MCF 10A (cell line): ENCODE measurements at regions not wholly inside any gene's neighbourhood (a gene's known extent, or its start where the extent isn't known, plus 50 kb on each side); places are given as distances from the start of the nearest gene placed in this dataset.
A peak's percentile ranks its signal among the peaks of the same experiment; 100 is the strongest.

Source experiments
- BruUV-seq: library from RNA; stranded (reverse); fragments of 400-500 nt; replicated peaks from 2 replicates; lab custom pipeline; 2021; lab: Mats Ljungman, UMichigan
- CTCF ChIA-PET: fragments of 300-600 bp; sonication (Branson Sonifier 250); formaldehyde crosslinking; extraction: SDS; loops from one replicate; lab custom pipeline; 2021; ENCODE audit warnings: antibody characterized with exemption, inconsistent platforms; lab: Yijun Ruan, JAX
- POLR2A ChIA-PET: fragments of 300-600, 350-650 bp; sonication (Branson Sonifier 250); formaldehyde crosslinking; extraction: SDS; loops from one replicate; lab custom pipeline; 2020; ENCODE audit warnings: antibody characterized with exemption, inconsistent platforms; lab: Yijun Ruan, JAX
- DNase-seq: peaks from one replicate; pipeline ENCODE4 v3.0.0-alpha.2; 2018; ENCODE audit not compliant: unreplicated experiment
- H3K27ac Mint-ChIP-seq: one replicate; pipeline ENCODE4 v1.8.0; 2022; ENCODE audit warnings: mild to moderate bottlenecking, low read depth, mixed read lengths; ENCODE audit not compliant: unreplicated experiment
- H3K27me3 Mint-ChIP-seq: one replicate; pipeline ENCODE4 v1.8.0; 2022; ENCODE audit warnings: mixed read lengths; ENCODE audit not compliant: insufficient read depth, unreplicated experiment
- H3K36me3 Mint-ChIP-seq: one replicate; pipeline ENCODE4 v1.8.0; 2022; ENCODE audit warnings: mild to moderate bottlenecking, moderate library complexity, mixed read lengths; ENCODE audit not compliant: insufficient read depth, unreplicated experiment
- H3K4me1 Mint-ChIP-seq: one replicate; pipeline ENCODE4 v1.8.0; 2022; ENCODE audit warnings: mixed read lengths; ENCODE audit not compliant: insufficient read depth, unreplicated experiment
- H3K4me3 Mint-ChIP-seq: one replicate; pipeline ENCODE4 v1.8.0; 2022; ENCODE audit warnings: mild to moderate bottlenecking, moderate library complexity, mixed read lengths; ENCODE audit not compliant: unreplicated experiment
- H3K9me3 Mint-ChIP-seq: one replicate; pipeline ENCODE4 v1.8.0; 2022; ENCODE audit warnings: mixed read lengths; ENCODE audit not compliant: unreplicated experiment
- intact Hi-C: fragments of 100-400 bp; cut with micrococcal nuclease; formaldehyde crosslinking; loops from 2 replicates; pipeline ENCODE4 v1.14.1; 2022
- TF ChIP-seq, protein P1 (sequence below): fragments of 200-600 bp; IDR thresholded peaks from one replicate; pipeline ENCODE4 v1.8.0; 2022; ENCODE audit warnings: antibody characterized with exemption, mild to moderate bottlenecking; ENCODE audit not compliant: unreplicated experiment

DNA sequence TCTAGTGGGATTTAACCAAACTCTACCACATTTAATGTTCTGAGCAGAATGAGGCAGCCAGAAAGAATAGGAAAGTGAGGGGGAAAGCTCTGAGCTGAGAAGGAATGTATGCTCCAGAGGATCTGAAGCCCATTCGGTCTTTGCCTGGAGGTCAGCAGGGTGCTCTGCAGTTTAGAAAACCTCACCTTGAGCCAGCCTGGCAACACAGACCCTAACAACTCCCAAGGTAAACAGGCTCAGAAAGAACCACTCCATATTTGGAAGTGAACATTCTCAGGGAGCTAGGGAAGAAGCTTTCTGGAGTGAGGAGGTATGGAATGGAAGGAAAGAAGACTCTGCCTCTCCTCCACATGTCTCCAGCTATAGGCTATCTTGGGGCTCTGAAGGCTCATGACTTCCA is 398.8 kb downstream of the SEC16B start:
- H3K36me3 Mint-ChIP-seq: no peaks in the 10 kb centered on the region
- CTCF ChIA-PET: interaction anchor here (0.6 to 0.7 kb wide), 3 partner anchors 30 to 855 kb away, joined by 3 to 5 read pairs (median 4); no protein-coding TSS in a partner anchor
- H3K4me1 Mint-ChIP-seq: no peaks in the 10 kb centered on the region
- no peaks in the 10 kb centered on the region for H3K27me3 Mint-ChIP-seq
- H3K27ac Mint-ChIP-seq: no peak overlapping the region
- no TSS peak for BruUV-seq
- no peak for DNase-seq
- POLR2A ChIA-PET: no interaction called here
- H3K4me3 Mint-ChIP-seq: no peak overlapping the region
- TF ChIP-seq, protein P1, sequence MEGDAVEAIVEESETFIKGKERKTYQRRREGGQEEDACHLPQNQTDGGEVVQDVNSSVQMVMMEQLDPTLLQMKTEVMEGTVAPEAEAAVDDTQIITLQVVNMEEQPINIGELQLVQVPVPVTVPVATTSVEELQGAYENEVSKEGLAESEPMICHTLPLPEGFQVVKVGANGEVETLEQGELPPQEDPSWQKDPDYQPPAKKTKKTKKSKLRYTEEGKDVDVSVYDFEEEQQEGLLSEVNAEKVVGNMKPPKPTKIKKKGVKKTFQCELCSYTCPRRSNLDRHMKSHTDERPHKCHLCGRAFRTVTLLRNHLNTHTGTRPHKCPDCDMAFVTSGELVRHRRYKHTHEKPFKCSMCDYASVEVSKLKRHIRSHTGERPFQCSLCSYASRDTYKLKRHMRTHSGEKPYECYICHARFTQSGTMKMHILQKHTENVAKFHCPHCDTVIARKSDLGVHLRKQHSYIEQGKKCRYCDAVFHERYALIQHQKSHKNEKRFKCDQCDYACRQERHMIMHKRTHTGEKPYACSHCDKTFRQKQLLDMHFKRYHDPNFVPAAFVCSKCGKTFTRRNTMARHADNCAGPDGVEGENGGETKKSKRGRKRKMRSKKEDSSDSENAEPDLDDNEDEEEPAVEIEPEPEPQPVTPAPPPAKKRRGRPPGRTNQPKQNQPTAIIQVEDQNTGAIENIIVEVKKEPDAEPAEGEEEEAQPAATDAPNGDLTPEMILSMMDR: no peak
- intact Hi-C loops: no loop called here
- no peaks in the 10 kb centered on the region for H3K9me3 Mint-ChIP-seq

DNA sequence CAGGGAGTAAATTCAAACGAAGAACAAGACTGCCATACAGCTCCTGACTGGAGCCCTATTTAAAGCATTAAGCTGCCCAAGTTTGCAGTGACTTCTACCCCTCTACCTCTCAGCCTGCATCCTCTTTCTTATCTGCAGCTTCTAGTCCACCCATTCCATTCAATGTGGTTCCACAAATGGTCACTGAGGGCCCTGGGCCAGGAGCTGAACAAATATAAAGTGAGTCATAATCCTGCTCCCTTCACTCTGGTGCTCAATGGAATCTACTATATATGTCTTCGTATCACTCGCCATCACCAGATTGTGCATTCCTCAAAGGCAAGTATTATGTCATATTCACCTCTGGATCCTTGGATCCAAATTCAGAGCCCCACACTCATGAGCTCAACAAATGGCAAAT is 398.7 kb downstream of the BRINP2 start:
- TF ChIP-seq, protein P1: no peak
- H3K4me1 Mint-ChIP-seq: no peaks in the 10 kb centered on the region
- no peak overlapping the region for H3K4me3 Mint-ChIP-seq
- ChIA-PET POLR2A (no interaction called here), CTCF (interaction anchor here (0.6 to 1.1 kb wide), 4 partner anchors 9 to 1028 kb away, joined by 3 read pairs; no protein-coding TSS in a partner anchor)
- no peaks in the 10 kb centered on the region for H3K36me3 Mint-ChIP-seq
- no peaks in the 10 kb centered on the region for H3K27me3 Mint-ChIP-seq
- no peak overlapping the region for H3K27ac Mint-ChIP-seq
- DNase-seq: no peak
- H3K9me3 Mint-ChIP-seq: no peaks in the 10 kb centered on the region
- intact Hi-C loops: no loop called here
- no TSS peak for BruUV-seq

DNA sequence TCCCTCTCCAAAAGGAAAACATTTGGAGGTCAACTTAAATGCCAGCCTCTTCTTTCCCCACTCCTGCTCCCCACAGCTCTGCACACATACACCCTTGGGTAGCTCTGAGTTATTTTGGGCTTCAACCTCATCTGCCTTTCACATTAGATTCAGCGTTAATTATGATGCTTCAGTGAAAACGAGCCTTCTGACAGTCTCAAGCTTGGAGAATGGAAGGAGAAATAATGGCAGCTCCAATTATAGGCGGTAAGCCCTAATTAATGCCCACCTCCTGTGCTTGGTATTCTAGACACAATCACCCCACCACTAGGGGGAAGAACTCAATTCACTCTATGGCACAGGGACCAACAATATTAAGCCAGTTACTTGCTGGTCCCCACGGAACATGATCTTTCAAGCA is 397.9 kb downstream of the BRINP2 start:
- Mint-ChIP-seq H3K27me3 (no peaks in the 10 kb centered on the region), H3K4me1 (no peaks in the 10 kb centered on the region), H3K36me3 (no peaks in the 10 kb centered on the region), H3K27ac (no peak overlapping the region), H3K9me3 (no peaks in the 10 kb centered on the region), H3K4me3 (no peak overlapping the region)
- intact Hi-C loops: no loop called here
- ChIA-PET CTCF (interaction anchor here (0.8 to 1.1 kb wide), 2 partner anchors 374 to 379 kb away, joined by 3 read pairs; no protein-coding TSS in a partner anchor), POLR2A (no interaction called here)
- TF ChIP-seq, protein P1: no peak
- BruUV-seq: no TSS peak
- no peak for DNase-seq

DNA sequence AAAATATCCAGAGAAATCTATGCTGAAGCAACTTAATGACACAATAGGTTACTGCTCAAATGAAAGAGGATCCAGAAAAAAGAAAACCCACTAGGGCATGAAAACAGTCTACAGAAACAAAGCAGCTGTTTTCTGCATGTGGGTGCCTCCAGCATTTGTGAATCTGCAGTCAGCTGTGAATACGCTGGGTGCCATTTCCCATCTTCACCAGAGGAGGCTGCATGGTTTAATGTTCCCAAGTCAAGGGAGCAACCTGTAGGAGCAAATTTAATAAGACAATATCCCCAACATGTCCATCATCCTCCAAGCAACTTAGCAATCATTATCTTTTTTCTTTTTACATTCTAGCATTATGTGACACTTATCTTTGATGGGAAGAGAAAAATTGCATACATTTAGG is 396.6 kb downstream of the BRINP2 start:
- H3K27ac Mint-ChIP-seq: no peak overlapping the region
- TF ChIP-seq, protein P1: peak; percentile 28
- intact Hi-C loops: no loop called here
- no peaks in the 10 kb centered on the region for H3K36me3 Mint-ChIP-seq
- DNase-seq: peak; percentile 47
- no TSS peak for BruUV-seq
- CTCF ChIA-PET: no interaction called here
- POLR2A ChIA-PET: no interaction called here
- H3K4me1 Mint-ChIP-seq: no peaks in the 10 kb centered on the region
- no peaks in the 10 kb centered on the region for H3K27me3 Mint-ChIP-seq
- no peak overlapping the region for H3K4me3 Mint-ChIP-seq
- H3K9me3 Mint-ChIP-seq: no peaks in the 10 kb centered on the region
